ENCODE measurements at regions not wholly inside any gene's neighbourhood (a gene's known extent, or its start where the extent isn't known, plus 50 kb on each side); places are given as distances from the start of the nearest gene placed in this dataset.

DNA sequence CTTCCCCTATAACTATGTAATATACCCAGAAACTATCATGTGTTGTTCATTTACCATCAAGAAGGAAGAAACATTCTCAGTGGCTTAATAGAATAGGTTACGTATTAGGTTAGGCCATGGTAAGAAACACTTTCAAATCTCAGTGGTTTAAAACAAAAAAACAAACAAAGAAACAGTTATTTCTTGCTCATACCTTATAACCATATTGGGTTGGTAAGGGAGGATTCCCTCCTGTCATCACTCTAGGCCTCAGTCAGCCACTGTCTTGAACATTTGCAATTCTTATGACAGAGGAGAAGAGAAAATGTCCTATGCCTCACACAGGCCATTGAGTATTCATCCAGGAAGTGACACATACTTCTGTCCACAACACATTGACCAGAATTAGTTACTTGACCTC, 727.7 kb upstream of the NECTIN3 start:
- no peak overlapping the region for H2AFZ ChIP-seq (ENCODE audit: low read depth, low read length)

DNA sequence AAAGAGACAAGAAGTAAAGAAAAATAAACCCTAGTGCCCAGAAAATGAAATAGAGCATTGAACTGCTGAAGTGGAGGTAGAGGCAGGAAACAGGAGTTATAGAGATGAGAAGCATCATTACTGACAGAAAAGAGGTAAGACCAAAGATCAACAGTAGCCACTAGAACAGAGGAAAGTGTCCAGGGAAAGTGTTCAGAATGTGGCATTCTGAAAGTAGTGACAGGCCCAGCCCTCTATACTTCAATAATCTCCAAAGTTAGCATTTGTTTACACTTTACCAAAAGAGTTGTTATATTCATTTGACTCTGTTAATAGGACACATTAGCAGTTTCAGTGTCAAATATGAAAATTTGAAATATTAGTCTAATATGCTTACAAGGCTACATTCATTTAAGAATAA, 727.1 kb upstream of the NECTIN3 start:
- Histone ChIP-seq H4K20me1 (ENCODE audit: insufficient read depth) (no peaks in the 10 kb centered on the region), H3K9me2 (ENCODE audit: insufficient read depth, low read length) (no peaks in the 10 kb centered on the region), H3K4me3 (ENCODE audit: low read length) (no peak overlapping the region), H3K27me3 (ENCODE audit: insufficient read depth, low read depth, low read length) (no peaks in the 10 kb centered on the region), H3F3A (ENCODE audit: insufficient read depth, low read length, poor library complexity, severe bottlenecking) (no peaks in the 10 kb centered on the region), H3K9me3 (ENCODE audit: low read length) (no peaks in the 10 kb centered on the region), H3K9ac (ENCODE audit: low read length) (no peak overlapping the region), H3K4me2 (ENCODE audit: low read length) (no peak overlapping the region), H2AFZ (ENCODE audit: low read depth, low read length) (no peak overlapping the region), H3K27ac (ENCODE audit: low read length) (no peak overlapping the region), H3K79me2 (replicated peaks; ENCODE audit: insufficient read depth, low read length) (no peaks in the 10 kb centered on the region), H3K36me3 (ENCODE audit: insufficient read depth, low read length) (no peaks in the 10 kb centered on the region)
- TF ChIP-seq SMC3 (conservative IDR thresholded peaks at IDR 0.05; ENCODE audit: poor library complexity) (no peak), EP300 (conservative IDR thresholded peaks at IDR 0.05; ENCODE audit: poor library complexity, severe bottlenecking) (no peak), RAD21 (conservative IDR thresholded peaks at IDR 0.05) (no peak)
- TF ChIP-seq, protein P1, sequence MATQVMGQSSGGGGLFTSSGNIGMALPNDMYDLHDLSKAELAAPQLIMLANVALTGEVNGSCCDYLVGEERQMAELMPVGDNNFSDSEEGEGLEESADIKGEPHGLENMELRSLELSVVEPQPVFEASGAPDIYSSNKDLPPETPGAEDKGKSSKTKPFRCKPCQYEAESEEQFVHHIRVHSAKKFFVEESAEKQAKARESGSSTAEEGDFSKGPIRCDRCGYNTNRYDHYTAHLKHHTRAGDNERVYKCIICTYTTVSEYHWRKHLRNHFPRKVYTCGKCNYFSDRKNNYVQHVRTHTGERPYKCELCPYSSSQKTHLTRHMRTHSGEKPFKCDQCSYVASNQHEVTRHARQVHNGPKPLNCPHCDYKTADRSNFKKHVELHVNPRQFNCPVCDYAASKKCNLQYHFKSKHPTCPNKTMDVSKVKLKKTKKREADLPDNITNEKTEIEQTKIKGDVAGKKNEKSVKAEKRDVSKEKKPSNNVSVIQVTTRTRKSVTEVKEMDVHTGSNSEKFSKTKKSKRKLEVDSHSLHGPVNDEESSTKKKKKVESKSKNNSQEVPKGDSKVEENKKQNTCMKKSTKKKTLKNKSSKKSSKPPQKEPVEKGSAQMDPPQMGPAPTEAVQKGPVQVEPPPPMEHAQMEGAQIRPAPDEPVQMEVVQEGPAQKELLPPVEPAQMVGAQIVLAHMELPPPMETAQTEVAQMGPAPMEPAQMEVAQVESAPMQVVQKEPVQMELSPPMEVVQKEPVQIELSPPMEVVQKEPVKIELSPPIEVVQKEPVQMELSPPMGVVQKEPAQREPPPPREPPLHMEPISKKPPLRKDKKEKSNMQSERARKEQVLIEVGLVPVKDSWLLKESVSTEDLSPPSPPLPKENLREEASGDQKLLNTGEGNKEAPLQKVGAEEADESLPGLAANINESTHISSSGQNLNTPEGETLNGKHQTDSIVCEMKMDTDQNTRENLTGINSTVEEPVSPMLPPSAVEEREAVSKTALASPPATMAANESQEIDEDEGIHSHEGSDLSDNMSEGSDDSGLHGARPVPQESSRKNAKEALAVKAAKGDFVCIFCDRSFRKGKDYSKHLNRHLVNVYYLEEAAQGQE (IDR thresholded peaks at IDR 0.05; ENCODE audit: borderline replicate concordance): no peak

More for the DNA sequence above, 727.7 kb upstream of the NECTIN3 start:
- Histone ChIP-seq H4K20me1 (ENCODE audit: insufficient read depth) (no peaks in the 10 kb centered on the region), H3F3A (ENCODE audit: insufficient read depth, low read length, poor library complexity, severe bottlenecking) (no peaks in the 10 kb centered on the region), H3K4me3 (ENCODE audit: low read length) (no peak overlapping the region), H3K9ac (ENCODE audit: low read length) (no peak overlapping the region), H3K9me3 (ENCODE audit: low read length) (no peaks in the 10 kb centered on the region), H3K9me2 (ENCODE audit: insufficient read depth, low read length) (no peaks in the 10 kb centered on the region), H3K27ac (ENCODE audit: low read length) (no peak overlapping the region), H3K36me3 (ENCODE audit: insufficient read depth, low read length) (no peaks in the 10 kb centered on the region), H3K4me2 (ENCODE audit: low read length) (no peak overlapping the region), H3K27me3 (ENCODE audit: insufficient read depth, low read depth, low read length) (no peaks in the 10 kb centered on the region), H3K79me2 (replicated peaks; ENCODE audit: insufficient read depth, low read length) (no peaks in the 10 kb centered on the region)
- TF ChIP-seq, protein P1 (IDR thresholded peaks at IDR 0.05; ENCODE audit: borderline replicate concordance): no peak
- no peak for TF ChIP-seq POLR2AphosphoS5 (IDR thresholded peaks at IDR 0.05)
- TF ChIP-seq, protein P2, sequence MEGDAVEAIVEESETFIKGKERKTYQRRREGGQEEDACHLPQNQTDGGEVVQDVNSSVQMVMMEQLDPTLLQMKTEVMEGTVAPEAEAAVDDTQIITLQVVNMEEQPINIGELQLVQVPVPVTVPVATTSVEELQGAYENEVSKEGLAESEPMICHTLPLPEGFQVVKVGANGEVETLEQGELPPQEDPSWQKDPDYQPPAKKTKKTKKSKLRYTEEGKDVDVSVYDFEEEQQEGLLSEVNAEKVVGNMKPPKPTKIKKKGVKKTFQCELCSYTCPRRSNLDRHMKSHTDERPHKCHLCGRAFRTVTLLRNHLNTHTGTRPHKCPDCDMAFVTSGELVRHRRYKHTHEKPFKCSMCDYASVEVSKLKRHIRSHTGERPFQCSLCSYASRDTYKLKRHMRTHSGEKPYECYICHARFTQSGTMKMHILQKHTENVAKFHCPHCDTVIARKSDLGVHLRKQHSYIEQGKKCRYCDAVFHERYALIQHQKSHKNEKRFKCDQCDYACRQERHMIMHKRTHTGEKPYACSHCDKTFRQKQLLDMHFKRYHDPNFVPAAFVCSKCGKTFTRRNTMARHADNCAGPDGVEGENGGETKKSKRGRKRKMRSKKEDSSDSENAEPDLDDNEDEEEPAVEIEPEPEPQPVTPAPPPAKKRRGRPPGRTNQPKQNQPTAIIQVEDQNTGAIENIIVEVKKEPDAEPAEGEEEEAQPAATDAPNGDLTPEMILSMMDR (IDR thresholded peaks at IDR 0.05; ENCODE audit: poor library complexity, severe bottlenecking): no peak
- TF ChIP-seq EP300 (conservative IDR thresholded peaks at IDR 0.05; ENCODE audit: poor library complexity, severe bottlenecking): no peak
- no peak for TF ChIP-seq MXI1 (conservative IDR thresholded peaks at IDR 0.05; ENCODE audit: poor library complexity, severe bottlenecking)
- TF ChIP-seq RAD21 (conservative IDR thresholded peaks at IDR 0.05): no peak
- no peak for TF ChIP-seq TAF1 (IDR thresholded peaks at IDR 0.05; ENCODE audit: low read depth)
